Stimulated activated CD4-positive, alpha-beta T cell treated with anti-CD3 and anti-CD28 coated beads, Interleukin-4, amount 100 ng/mL, for 48 hours (primary cell): ENCODE measurements at regions not wholly inside any gene's neighbourhood (a gene's known extent, or its start where the extent isn't known, plus 50 kb on each side); places are given as distances from the start of the nearest gene placed in this dataset.
"Not testable (repeated sequence)": the region's sequence is repeated elsewhere in the genome, so short reads cannot be mapped to it uniquely, and the experiment has no call there.

Source experiments
- DNase-seq, 2 donors: peaks; one replicate each; pipeline ENCODE4 v3.0.0-alpha.2; 2020; ENCODE audit warnings: low read depth in 2 of 2

DNA sequence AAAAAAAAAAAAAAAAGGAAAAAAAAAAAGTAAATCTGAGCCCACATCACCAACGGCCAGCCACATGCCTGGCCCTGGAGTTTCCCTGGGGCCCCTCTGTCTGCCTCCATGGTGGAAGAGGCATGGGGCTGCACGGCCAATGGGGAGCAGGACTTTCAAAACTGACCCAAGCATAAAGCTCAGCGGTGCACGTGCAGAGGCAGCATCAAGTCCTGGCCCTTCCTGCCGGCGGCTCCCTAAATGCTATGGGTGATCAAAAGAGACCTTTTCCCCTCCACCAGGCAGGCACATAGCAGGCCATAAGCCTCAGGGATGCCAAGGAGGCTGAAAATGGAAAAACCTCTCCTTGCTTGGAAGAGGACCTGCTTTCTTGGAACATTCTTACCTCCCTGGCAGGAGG, 94.3 kb downstream of the OAT start:
- no peak for DNase-seq

DNA sequence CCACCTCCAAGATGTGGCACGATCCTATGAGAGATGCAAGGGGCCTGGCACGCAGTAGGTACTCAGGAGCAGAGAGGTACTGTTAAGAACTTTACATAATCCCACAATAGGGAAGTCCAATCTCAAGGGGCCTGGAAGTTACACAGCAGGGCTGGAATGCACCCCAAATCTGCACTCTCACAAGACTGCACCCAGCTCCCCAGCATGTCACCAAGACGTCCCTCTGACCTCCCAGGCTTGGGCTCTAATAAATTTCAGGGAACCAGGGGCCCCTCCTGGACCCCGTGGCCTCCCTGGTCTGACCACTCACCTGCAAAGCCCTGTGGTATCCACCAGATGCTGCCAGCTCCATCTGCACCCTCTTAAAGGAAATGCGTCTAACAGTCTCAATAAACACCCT, 94.9 kb downstream of the OAT start:
- DNase-seq: no peak

DNA sequence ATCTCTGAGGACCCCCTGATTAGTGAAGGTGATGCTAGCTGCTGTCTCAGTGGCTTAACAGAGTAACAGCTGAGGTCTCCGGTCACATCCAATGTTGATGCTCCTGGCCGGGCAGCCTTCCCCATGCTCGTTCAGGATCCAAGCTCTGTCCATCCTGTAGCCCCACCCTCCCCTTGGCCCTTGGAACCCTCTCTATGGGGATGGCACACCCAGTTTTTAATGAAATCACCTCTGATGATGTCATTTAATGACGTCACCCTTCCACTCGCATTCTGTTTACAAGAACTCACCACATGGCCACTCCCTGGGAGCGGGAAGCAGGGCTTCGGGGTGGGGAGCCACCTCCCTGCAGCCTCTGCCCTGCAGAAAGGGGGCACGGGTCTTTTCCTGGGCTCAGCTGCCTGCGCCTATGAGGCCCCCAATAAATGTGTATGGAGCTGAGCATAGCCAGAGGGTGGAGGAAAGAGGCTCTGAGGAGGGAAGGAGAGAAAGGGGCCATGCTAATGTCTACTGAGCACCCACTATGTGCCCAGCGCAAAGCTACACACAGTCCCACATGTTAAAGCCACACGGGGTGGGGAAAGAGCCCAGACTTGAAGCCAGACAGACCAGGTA, 95.5 kb downstream of the OAT start:
- DNase-seq: no peak

DNA sequence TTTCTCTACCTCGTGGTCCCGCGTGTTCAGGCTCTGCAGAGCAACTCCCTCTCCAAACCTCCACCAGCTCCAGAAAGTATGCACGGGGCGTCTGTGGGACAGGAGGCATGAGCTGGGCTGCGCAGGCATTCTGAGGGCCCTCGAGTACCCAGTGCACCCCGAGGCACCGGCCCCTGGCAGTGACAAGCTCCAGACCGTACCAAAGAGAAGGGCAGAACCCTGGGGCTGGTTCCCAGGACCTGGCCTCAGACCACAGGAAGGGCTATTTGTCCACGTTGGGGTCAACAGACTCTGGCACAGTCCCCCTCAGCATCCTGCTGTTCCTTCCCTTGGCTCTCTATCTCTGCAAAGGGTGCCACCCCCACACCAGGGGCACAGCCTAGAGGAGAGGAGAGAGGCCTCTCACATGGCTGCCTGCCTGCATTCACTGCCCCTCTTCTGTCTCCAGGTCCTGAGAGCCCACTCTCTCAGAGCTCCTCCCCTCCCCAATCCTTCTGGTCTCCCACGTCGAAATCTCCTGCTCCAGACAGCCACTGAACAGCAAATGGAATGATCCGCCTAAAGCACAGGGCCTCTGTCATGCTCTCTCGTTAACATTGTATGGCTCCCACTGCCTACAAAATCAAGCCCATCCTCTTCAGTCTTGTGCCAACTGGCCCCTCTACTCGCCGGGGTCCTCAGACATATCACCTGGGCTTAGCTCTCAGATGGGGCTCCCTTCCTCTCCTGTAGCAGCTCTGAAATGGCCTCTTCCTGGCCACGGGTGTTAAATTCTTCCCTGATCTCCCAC, 96.3 kb downstream of the OAT start:
- DNase-seq: no peak

DNA sequence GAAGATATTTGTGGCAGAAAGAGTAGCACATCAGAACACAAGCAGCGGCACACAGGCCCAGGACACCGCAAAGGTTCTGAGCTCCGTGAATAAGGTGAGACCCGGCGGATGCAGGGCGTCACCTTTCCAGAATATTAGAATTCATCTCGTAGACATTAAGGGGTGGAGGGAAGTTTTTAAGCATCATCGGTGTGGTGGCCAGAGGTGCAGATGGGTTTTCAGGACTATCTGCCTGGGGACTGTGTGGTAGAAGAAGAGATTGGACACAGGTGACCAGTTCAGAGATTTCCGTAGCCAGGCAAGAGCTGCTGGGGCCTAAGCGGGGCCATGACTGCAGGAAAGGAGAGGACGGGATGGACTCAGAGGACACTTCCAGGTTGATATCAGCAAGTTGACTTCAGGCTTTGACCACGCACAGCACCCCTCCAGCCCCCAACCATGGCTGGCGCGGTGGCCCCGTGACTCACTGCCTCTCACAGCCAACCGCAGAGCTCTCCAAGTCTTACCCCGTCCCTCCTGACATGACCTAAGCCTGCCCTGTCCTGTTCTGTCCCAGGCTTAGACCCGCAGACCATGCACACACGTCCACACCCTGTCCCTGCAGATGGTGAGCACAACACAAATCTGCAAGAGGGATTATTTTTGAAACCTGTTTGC, 97.2 kb downstream of the OAT start:
- DNase-seq: no peak

DNA sequence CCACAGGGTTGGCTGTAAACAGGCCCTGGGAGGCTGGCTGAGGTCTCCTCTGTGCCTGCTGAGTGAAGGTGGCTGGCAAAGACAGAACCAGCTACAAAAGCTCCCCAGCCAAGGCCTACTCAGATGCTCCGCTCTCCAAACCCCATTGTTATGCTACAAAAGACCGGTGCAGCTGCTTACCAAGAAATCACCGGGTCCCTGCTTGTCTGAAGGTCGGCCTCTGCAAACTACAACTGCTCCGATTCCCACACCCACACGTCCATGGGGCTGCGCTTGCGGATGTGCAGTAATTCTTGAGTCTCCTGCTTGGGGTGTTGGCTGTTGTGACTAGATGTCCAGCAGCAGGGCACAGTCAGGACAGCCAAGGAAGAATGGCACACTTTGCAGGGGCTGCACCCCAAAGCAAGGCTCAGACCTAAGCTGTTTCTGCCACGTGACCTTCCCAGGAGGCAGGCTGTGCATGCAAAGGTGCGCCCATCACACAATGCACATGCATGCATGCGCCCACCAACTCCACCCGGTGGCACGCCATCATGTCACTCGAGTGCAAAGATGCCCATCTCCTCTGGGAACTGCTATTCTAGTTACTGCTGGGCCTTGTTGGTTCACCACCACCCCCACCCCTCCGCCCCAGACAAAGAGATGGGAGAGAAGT, 97.8 kb downstream of the OAT start:
- DNase-seq: no peak

DNA sequence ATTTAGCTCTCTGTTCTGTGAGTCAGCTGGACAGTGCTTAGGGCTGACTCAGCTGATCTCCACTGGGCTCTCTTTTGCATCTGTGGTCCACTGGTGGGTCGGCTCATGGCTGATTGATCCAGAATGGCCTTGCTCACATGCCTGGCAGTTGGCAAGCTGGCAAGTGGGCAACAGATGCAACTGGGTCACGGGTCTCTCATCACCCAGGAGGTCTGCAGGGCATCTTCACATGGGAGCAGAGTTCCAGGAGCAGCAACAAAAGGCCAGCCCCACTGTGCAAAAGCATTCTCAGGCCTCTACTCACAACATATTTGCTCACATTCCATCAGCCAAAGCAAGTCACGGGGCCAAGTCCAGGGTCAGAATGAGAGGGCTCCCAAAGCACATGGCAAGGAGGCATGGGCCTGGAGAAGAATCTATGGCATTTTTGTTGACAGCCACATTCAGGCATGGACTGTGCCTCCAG, 98.8 kb downstream of the OAT start:
- no peak for DNase-seq

DNA sequence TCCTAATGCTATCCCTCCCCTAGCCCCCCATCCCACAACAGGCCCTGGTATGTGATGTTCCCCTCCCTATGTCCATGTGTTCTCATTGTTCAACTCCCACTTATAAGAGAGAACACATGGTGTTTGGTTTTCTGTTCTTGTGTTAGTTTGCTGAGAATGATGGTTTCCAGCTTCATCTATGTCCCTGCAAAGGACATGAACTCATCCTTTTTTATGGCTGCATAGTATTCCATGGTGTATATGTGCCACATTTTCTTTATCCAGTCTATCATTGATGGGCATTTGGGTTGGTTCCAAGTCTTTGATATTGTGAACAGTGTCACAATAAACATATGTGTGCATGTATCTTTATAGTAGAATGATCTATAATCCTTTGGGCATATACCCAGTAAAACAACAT, 99.2 kb downstream of the OAT start:
- DNase-seq: not testable (repeated sequence)

DNA sequence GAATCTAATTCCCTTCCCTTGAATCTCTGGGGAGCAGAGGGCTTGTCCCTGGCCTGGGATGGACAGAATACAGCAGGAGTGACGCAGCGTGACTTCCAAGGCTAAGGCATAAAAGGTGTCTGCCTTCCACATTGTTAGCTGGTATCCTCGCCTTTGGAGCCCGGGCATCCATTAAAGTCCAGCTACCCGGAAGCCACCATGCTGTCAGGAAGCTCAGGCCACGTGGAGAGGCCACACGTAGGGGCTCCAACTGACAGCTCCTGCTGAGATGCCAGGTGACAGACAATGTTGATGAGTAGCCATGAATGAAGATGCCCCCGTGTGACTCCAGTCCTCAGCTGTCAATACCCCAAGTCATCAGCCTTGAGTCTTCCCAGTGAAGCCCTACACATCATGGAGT, 99.9 kb downstream of the OAT start:
- no peak for DNase-seq

DNA sequence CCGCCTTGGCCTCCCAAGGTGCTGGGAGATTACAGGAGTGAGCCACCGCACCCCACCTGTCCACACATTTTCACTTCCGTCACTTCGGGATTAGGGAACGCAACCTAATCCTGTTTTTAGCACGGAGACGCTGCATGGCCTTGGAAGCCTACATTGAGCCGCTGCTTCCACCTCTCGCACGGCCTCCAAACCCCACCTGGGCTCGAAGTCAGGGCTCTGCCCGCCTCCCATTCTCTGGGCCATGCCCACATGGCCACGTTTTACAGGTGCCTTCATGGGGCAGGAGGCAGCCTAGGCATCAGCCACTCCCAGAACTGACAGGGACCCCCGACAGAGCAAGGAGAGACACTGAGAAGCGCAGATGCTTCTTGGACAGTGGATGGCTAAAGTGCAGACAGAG, 100.6 kb downstream of the OAT start:
- no peak for DNase-seq

DNA sequence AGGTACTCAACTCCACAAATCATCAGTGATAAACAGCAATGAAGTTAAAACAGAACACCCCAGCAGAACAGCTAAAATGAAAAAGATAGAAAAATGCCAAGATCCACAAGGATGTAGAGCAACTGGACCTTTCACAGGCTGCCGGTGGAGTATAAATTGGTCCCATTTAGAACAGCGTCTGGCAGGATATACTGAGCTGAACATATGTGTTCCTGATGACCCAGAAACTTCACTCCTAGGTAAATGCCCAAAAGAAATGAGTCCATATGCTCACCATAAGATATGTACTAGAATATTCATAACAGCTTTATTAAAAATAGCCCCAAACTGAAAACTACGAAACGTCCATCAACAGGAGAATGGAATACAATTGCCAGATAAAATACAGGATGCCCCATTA, 102.4 kb downstream of the OAT start:
- DNase-seq: no peak

DNA sequence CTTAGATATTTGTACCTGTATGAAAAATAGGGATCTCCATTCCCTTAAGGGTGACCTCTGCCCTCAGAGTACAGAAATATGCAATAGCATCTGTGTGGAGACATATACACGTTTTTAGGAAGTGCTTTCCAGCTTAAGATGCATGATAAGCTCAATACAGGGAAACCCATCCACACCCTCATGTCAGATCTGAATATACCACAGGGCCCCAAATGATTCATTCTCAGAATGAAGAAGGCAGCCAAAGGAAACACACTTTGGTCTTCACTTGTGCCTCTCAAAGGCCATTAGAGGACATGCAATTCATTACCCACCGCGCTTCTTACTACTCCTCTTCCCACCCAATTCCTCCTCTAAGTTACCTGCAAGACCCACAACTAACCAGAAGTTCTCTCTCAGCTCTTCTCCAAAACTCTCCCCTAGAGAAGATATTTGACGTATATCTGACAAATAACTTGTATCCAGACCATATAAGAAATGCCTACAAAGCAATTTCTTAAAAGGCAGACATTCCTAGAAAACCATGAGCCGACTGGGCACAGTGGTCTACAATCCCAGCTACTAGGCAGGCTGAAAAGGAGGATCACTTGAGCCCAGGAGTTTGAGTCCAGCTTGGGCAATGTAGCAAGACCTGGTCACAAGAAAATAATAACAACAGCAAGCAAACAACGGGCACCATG, 103.0 kb downstream of the OAT start:
- no peak for DNase-seq

DNA sequence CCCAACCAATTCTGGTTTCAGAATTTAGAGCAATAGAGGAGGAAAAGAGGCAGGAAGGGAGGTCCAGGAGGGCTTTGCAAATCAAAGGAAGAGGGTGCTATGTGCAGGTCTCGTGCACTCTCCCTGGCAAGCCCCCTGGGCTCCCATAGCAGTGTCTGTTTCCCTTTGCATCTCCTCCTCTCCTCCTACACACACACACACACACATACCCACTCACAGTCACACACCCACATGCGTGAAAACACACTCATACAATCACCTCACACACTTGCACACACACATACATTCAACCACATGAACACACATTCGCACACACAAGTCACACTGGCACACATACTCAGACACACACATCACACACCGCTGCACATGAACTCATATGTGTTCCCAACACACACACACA, 105.3 kb downstream of the OAT start:
- DNase-seq: no peak

DNA sequence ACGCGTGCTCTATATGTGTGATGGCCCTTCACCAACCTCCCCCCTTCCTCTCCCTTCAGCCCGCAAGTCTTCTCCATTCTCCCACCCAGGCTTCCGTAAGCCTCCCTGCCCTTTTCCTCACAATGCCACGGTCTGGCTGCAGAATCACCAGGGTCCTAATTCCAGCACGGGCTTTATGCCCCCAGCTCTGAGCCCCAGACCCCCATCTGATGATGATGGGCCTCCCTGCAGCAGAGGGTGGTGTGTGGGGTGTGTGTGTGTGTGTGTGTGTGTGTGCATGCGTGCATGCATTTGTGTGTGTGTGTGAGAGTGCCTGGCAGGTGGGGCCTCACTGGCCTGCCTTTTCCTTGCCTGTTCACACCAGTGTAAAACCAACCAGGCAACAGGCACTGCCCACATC, 109.9 kb downstream of the OAT start:
- no peak for DNase-seq

DNA sequence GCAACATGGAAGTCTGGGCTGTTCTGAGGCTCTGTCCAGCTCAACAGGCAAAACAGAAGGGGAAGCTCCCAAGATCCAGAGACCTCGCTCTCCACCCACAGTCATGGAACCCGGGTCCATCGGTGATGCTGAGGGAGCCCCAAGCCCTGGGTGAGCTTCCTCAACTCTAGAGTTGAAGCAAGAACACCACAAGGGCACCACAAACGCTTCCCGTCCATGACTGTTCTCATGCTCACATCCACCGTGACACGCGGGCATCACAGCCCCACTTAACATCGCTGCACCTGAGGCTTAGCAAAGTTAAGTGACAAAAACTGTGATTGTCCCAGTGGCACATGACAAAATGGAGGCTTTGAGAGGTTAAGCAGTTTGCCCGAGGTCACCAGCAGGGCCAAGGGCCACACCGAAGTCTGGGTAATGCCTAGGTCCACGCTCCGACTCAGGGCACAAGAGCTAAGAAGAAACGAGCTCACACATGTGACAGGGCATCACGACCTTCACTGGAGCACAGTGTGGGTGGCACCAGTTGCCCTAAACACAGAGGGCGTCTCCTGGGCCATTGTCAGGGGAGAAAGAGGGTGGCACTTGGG, 110.6 kb downstream of the OAT start:
- no peak for DNase-seq

DNA sequence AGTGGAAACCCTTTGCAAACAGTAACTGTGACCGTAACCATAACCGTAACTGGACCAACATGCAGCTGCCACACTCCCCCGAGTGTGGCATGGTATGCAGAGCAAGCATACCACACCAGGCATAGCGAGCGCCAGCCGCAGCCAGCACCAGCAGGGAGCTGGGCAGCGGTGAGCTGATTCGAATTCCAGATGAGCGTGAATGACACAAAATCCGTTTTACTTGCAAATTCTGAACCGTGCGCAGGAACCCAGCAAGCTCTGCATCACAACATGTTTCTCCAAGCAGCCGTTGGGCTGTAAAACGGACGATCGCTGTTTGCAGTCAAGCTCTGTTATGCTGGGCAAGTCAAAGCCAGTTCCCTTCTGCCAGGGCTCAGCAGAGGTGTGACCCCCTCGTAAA, 111.1 kb downstream of the OAT start:
- no peak for DNase-seq

DNA sequence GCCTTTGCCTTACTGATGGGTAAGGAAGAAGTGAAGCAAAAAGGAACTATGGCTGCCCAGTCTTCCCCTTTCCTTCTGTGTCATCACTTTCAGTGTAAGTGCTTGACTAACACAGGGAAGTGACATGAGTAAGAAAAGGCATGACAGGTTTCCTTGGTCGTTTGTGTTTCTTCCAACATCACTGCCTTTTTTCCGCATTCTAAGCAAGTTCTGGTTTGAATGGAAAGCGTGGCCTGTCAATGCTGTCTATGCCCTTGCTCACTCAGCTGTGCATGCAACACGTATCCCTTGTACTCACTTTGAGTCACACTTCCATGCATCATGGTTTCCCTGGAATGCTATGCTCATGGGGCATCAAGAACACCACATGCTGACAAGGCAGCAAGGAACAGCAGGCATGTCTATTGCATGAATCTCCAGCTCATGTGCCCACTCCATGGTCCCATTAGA, 111.8 kb downstream of the OAT start:
- DNase-seq: no peak

DNA sequence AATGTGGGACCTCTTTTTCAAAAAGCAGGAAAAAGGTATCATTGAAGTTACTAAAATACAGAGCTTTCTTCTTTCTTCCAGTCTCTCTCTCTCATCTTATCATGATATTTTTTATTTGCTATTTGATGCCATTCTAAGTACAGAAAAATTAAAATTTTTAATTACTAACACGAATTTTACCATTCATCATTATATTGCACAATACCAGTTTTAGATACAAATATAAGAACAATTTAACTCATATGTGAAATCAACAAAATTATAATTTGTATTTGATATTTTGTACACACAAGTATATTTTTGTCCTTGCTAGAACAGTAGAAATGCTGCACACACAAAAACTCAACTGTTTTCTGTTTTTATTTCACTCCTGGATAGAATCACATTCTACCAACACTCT, 112.2 kb downstream of the OAT start:
- no peak for DNase-seq

DNA sequence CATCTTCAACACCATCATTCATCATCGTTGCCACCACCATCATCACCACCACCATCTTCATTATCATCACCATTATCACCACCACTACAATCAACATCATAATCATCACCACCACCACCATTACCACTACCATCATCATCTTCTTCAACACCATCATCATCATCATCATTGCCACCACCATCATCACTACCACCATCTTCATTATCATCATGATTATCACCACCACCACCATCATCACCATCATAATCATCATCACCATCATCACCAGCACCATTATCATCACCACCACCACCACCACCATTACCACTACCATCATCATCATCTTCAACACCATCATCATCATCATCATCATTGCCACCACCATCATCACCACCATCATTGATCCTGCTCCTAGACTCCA, 112.7 kb downstream of the OAT start:
- no peak for DNase-seq

DNA sequence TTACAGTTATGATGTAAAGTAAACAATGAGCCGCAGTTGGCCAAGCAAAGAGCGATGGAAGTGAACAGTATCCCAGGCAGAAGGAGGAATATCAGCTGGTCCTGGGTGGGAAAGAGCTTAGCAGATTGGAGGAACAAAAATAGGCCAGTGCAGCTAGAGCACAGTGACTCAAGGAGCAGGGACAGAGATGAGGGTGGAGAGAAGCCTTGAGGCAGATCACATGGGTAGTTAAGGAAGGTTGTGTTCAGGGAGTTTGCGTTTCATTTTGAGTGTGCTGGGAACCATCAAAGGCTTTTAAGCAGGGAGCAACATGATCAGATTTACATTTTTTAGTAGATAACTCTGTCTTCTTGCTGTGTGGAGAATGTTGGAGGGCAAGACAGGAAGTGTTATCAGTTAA, 113.6 kb downstream of the OAT start:
- DNase-seq: no peak

DNA sequence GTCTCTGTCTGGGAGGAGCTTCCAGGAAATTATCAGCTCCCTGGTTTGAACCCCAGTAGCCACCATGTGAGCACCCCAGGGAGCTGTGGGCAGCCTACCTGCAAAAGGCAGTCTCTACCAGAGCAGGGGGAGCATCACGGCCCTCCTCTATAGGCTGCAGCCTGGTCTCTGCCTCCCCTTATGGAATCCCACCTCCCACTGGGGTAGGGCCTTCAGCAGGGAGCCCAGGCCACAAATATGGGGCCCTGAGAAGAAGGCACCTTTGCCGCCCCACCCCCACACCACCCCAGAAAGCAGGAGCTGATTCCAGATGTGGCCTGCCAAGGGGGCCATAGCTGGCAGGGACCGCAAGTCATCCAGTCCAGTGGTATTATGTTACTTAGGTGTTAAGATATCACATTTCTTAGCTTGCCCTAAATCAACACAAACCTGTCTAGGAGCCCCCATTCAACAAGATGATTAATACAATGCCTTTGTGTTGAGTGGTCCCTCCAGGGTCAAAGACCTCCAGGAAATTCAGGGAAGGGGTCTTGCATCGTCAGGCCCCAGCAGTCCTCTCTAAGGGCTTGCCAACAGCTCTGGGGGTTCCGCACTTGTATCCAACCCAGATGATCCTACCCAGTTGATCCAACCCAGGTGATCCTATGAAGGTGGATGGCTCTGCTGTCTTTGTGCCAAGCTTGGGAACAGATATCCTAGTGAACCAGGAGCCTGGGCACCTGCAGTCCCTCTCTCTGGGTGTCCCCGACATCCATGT, 114.9 kb downstream of the OAT start:
- DNase-seq: no peak
